K562 (cell line): ENCODE measurements at regions not wholly inside any gene's neighbourhood (a gene's known extent, or its start where the extent isn't known, plus 50 kb on each side); places are given as distances from the start of the nearest gene placed in this dataset.
A peak's percentile ranks its signal among the peaks of the same experiment; 100 is the strongest.

ENCODE experiments used
- ATF4 ChIP-seq: fragments of 450-650 bp; formaldehyde crosslinking; IDR thresholded peaks from 2 replicates; pipeline ENCODE4 v1.4.0; 2022; ENCODE audit warnings: mild to moderate bottlenecking, moderate library complexity
- CBFA2T2 ChIP-seq: fragments of 450-650 bp; conservative IDR thresholded peaks from 2 replicates; pipeline ENCODE4 v1.6.1; 2017; ENCODE audit warnings: mild to moderate bottlenecking
- CEBPG ChIP-seq, 3 experiments: fragments of 200-800 bp in 1 of 3; sonication (Bioruptor generic) in 1 of 3; sonication (generic) in 1 of 3; formaldehyde crosslinking in 1 of 3; IDR thresholded peaks in 2 of 3; conservative IDR thresholded peaks in 1 of 3; 2 replicates each; pipeline versions ENCODE4 v1.6.1 to v1.8.0; 2016 to 2022; ENCODE audit warnings: missing compliant biosample characterization in 2 of 3, missing genetic modification characterization in 2 of 3, mild to moderate bottlenecking in 1 of 3, missing genetic modification reagents in 1 of 3
- CREM ChIP-seq: IDR thresholded peaks from 2 replicates; pipeline ENCODE4 v1.6.1; 2014; ENCODE audit warnings: antibody characterized with exemption, low read depth
- EGR1 ChIP-seq: fragments of 450-650 bp; conservative IDR thresholded peaks from 2 replicates; pipeline ENCODE4 v1.6.1; 2017; ENCODE audit warnings: mild to moderate bottlenecking
- KLF16 ChIP-seq: IDR thresholded peaks from 2 replicates; pipeline ENCODE4 v1.6.1; 2016; ENCODE audit warnings: antibody characterized with exemption
- MED1 ChIP-seq: sonication (generic); formaldehyde crosslinking; IDR thresholded peaks from 2 replicates; pipeline ENCODE4 v1.8.1; 2023; ENCODE audit warnings: missing genetic modification reagents, borderline replicate concordance
- MEF2D ChIP-seq: conservative IDR thresholded peaks from 2 replicates; pipeline ENCODE4 v1.6.1; 2016; ENCODE audit warnings: low read depth, missing genetic modification characterization, missing compliant biosample characterization
- NCOR1 ChIP-seq: fragments of 450-650 bp; IDR thresholded peaks from 2 replicates; pipeline ENCODE4 v1.6.1; 2016; ENCODE audit warnings: mild to moderate bottlenecking, moderate library complexity
- NFIC ChIP-seq: fragments of 450-650 bp; IDR thresholded peaks from 2 replicates; pipeline ENCODE4 v1.6.1; 2017; ENCODE audit warnings: mild to moderate bottlenecking, inconsistent platforms
- POLR2A ChIP-seq: fragments of 450-650 bp; conservative IDR thresholded peaks from 2 replicates; pipeline ENCODE4 v1.6.1; 2016
- SRSF7 ChIP-seq: fragments of 200-400 bp; formaldehyde crosslinking; optimal IDR thresholded peaks from 2 replicates; pipeline ENCODE3; 2017; ENCODE audit warnings: mild to moderate bottlenecking, low read depth, low read length
- TBL1XR1 ChIP-seq, 2 experiments: IDR thresholded peaks; 2 replicates each; pipeline ENCODE4 v1.6.1; 2012; ENCODE audit warnings: improper control_type of control experiment in 2 of 2, low read length in 2 of 2, mild to moderate bottlenecking in 1 of 2
- TEAD4 ChIP-seq, 2 experiments: sonication (generic) in 1 of 2; formaldehyde crosslinking in 1 of 2; IDR thresholded peaks; 2 replicates each; pipeline versions ENCODE4 v1.6.1 to v1.8.0; 2012 to 2022; ENCODE audit warnings: borderline replicate concordance in 1 of 2, inconsistent platforms in 1 of 2, low read length in 1 of 2, mild to moderate bottlenecking in 1 of 2, missing genetic modification reagents in 1 of 2
- TRIM24 ChIP-seq, 2 experiments: fragments of 450-650 bp; IDR thresholded peaks; 2 replicates each; pipeline ENCODE4 v1.6.1; 2016
- ZNF764 ChIP-seq: fragments of 250-450 bp; sonication (Bioruptor Pico); IDR thresholded peaks from 2 replicates; pipeline ENCODE4 v1.4.0; 2020; ENCODE audit warnings: low read depth, mild to moderate bottlenecking, moderate library complexity
- TF ChIP-seq, protein P1 (sequence below), 2 experiments: fragments of 450-650 bp in 1 of 2; sonication (generic) in 1 of 2; formaldehyde crosslinking in 1 of 2; IDR thresholded peaks in 1 of 2; conservative IDR thresholded peaks in 1 of 2; 2 replicates each; pipeline versions ENCODE4 v1.6.1 to v1.8.1; 2016 to 2023; ENCODE audit warnings: mild to moderate bottlenecking in 2 of 2, moderate library complexity in 2 of 2, inconsistent platforms in 1 of 2, missing genetic modification reagents in 1 of 2

- TF ChIP-seq CBFA2T2 (peak; percentile 64), TBL1XR1 (IDR thresholded peaks at IDR 0.05; ENCODE audit: low read length in 2 of 2) (no peak), CREM (peak; percentile 14; the same call in 1 of the 2 replicates), EGR1 (no peak), SRSF7 (no peak), MEF2D (tag) (peak; percentile 96), TRIM24 (IDR thresholded peaks at IDR 0.05) (0 out of 4 replicates have a peak, but pooled peaks of 1 of the 2 experiments have one; percentile 29), ATF4 (0 out of 2 replicates have a peak, but pooled peaks have one; percentile 11), NFIC (0 out of 2 replicates have a peak, but pooled peaks have one; percentile 8), NCOR1 (peak; percentile 67), MED1 (CRISPR knock-in tag) (no peak), TEAD4 (IDR thresholded peaks at IDR 0.05; ENCODE audit: low read length) (peak; percentile 66), TEAD4 (CRISPR knock-in tag; IDR thresholded peaks at IDR 0.05; ENCODE audit: borderline replicate concordance) (no peak), KLF16 (0 out of 2 replicates have a peak, but pooled peaks have one; percentile 24), ZNF764 (CRISPR knock-in tag) (no peak), POLR2A (no peak), CEBPG (CRISPR knock-in tag; IDR thresholded peaks at IDR 0.05) (no peak), CEBPG (tag; conservative IDR thresholded peaks at IDR 0.05 in 1 of 2, IDR thresholded peaks at IDR 0.05 in 1 of 2) (peak in 1 of 2 experiments; percentile 48; a peak in 2 of 4 replicates)
- TF ChIP-seq, protein P1, sequence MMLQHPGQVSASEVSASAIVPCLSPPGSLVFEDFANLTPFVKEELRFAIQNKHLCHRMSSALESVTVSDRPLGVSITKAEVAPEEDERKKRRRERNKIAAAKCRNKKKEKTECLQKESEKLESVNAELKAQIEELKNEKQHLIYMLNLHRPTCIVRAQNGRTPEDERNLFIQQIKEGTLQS (IDR thresholded peaks at IDR 0.05) = peak; percentile 32; the same call in 1 of the 2 replicates
- TF ChIP-seq, protein P1 (CRISPR knock-in tag; conservative IDR thresholded peaks at IDR 0.05) = no peak
These were observed 173.3 kb upstream of the TNFAIP3 start (continued) for GRCh38 chr6:137693711-137694110.
